ENCODE measurements at regions not wholly inside any gene's neighbourhood (a gene's known extent, or its start where the extent isn't known, plus 50 kb on each side); places are given as distances from the start of the nearest gene placed in this dataset.

GRCh38 chr1:4591926-4592325 is 62.5 kb upstream of the AJAP1 start:
- DNase-seq (ENCODE audit: low spot score) = no peak

DNA sequence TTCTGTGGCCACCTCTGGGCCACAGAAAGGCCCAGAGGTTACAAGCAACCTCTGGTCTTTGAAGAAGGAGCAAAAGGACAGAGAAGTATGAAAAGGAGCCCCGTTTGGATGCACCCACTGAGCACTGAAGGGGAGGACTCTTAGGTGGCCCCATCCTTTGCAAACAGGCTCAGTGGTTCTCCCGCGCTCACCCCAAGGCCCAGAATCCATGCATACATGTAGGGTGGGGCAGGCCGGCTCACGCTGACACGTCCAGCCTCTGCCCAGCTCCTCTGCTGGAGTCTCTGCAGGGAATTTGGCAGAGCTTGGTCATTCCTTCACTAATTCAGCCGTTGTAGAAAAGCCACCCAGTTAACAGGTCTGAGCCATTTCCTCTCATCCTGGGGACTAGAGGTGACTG is 61.3 kb upstream of the AJAP1 start:
- no peak for DNase-seq (ENCODE audit: low spot score)

GRCh38 chr1:4594286-4594991 is 60.0 kb upstream of the AJAP1 start:
- DNase-seq (ENCODE audit: low spot score) = no peak

DNA sequence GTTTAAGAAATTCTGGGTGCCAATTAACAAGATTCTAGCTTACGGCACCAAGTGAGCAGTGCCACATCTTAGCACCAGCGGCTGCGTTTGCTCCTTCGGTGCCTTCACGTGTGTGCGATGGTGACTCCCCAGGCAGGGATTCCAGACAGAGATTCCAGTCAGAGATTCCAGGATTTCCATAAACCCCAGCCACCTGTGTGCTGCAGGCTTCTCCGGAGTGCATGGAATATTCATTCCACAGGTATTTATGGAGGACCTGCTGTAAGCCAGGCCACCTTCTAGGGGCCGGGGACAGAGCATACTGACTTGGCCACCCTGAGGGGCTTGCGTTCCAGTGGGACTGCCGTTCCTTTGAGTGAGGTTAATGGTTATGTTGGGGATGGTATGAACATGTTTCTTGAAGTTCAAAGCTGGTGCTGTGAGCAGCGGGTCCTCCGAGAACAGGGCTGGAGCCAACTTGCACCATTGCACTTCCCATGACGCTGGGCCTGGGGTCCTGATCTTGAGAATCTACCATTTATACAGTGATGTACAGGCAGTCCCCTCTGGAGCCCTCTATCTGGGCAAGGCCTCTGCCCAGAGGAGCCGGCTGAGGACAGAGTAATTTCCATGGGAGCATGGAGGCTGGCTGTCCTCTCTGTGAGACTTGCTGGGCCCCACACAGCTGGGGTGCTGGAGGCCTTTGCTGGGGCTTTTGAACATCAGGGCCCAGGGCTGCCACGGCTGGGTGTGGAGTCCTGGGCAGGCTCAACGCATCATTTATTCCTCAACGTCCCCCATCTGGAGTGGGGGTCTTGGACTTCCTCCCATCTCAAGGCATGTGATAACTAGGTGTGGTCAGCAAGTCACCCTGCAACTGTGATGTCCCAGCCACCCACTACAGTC is 58.8 kb upstream of the AJAP1 start:
- no peak for DNase-seq (ENCODE audit: low spot score)

GRCh38 chr1:4596486-4596885 is 57.9 kb upstream of the AJAP1 start:
- DNase-seq (ENCODE audit: low spot score) = no peak

GRCh38 chr1:4597020-4597419 is 57.4 kb upstream of the AJAP1 start:
- no peak for DNase-seq (ENCODE audit: low spot score)

DNA sequence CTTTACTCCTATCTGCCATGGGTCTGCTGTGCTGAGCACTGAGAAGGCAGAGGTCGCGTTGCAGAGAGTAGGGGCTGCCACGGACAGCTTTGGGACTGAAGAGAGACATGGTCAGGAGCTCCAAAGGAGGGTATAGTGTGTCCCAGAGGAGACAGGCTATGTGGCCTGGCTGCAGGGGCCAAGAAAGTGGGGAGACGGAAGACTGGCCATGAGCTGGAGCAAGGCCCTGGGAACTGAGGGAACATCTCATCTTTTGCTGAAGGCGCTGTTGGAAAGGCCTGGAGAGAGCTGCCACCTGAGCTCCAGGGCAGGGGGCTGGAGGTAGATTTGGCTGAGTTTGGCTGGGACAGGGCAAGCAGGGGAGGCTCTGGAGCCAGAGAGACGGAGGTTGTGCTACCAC is 55.8 kb upstream of the AJAP1 start:
- no peak for DNase-seq (ENCODE audit: low spot score)

DNA sequence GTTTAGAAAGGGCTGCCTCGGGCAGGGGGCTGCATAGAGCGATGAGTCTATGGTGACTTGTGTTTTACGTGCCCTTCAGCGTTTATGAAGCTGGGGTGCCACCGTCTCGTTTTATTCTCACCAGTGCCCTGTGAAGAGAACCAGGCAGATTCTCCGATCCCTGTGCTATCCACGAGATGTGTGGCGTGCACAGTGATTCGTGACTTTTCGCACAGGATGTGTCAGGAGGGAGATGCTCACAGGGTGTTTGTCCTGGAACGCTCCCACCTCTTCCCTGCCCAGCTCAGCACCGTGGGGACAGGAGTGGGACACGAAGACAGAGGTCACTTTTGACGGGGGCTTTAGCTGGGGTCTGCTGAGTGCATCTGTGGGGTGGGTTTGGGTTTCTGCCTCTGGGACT is 54.9 kb upstream of the AJAP1 start:
- no peak for DNase-seq (ENCODE audit: low spot score)

DNA sequence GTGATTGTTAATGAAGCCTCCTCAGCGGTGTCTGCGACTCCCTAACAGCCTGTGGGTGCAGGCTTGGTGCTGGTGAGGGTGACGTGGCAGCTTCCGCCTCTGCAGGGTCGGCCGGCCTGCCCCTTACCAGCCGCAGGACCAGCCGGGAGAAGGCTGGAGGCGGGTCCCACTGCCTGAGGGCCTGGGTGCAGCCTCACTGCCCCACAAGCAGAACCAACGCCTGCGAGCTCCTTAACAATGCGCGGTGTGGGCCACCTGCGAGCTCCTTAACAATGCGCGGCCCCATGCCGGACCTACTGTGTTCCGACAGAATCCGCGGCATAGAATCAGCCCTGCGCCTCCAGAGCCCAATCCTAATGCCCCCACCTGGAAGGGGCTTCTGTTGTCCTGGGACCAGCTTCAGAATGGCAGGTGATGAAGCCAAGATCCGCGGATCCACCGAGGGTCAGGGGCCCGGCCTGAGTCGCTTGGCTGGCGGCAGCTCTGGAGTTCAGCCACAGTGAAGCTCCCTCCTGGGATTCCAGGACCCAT is 54.4 kb upstream of the AJAP1 start:
- DNase-seq (ENCODE audit: low spot score) = no peak

DNA sequence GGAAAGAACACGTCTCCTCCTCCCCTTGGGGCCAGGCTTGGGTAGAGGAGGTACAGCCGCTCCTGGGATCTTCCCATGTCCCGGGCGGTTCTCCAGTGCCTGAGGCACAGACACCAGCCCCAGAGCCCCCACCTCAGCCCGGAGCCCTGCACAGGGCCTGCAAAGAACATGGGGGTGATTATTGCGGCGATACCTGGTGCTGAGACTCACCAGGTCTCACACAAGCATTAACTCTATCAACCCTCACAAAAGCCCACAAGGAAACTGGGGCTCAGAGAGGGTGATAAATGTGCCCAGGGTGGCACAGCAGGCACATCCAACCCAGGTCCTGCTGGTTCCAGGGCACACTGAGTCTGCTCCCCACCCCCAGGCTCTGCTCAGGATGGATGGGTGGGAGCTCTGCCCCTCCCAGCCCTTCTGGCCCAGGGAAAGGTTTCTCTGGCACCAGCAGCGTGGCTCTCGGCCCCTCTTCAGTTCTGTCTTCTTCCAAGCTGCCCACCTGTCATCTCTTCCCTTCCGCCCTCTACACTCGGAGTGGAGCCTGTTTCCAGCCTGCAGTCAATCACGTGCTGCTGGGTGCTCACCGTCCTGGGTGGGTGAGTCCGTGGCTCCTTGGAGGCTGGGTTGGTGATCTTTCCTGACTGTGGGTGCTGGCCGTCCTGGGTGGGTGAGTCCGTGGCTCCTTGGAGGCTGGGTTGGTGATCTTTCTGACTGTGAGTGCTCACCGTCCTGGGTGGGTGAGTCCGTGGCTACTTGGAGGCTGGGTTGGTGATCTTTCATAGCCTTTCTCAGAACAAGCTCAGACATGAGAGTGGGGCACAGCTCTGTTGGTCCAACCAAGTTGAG is 53.6 kb upstream of the AJAP1 start:
- no peak for DNase-seq (ENCODE audit: low spot score)

GRCh38 chr1:4601941-4602340 is 52.5 kb upstream of the AJAP1 start:
- no peak for DNase-seq (ENCODE audit: low spot score)

DNA sequence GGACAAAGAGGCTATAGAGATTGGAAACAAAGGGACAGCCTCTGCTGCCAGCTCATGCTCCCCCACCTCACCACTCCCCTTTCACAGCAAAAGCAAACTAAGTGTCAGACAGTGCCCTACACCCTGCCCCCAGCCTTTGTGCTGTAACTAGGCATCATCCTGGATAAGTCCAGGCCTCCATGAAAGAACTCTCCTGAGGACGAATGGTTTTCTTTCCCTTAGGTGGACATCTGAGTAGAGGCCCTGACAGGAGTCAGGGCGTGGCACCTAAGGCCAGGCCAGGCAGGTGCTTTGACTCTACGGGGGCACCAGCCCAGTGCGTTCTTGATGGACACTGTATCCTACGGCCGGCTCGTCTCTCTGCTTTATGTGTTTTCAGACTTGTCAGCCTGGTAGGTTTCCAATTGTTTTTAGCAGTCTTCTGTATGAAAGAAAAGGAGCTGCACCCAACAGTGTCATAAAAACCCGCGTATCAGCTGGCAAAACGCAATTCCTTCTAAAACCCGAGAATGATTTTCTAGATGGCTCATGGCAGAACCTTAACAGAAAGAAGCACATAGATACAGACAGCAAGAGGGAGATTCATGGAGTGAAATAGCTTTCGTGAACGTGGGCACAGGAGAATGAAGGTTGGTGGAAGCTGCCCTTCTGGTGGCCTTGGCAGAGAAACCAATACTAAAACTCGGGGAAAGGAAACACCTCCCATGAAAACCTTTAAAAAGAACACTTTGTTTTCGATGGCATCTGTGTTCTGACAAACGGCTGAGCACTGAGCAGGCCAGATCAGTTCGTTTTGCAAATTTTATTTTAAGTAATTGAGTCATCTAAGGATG is 51.7 kb upstream of the AJAP1 start:
- DNase-seq (ENCODE audit: low spot score) = no peak

DNA sequence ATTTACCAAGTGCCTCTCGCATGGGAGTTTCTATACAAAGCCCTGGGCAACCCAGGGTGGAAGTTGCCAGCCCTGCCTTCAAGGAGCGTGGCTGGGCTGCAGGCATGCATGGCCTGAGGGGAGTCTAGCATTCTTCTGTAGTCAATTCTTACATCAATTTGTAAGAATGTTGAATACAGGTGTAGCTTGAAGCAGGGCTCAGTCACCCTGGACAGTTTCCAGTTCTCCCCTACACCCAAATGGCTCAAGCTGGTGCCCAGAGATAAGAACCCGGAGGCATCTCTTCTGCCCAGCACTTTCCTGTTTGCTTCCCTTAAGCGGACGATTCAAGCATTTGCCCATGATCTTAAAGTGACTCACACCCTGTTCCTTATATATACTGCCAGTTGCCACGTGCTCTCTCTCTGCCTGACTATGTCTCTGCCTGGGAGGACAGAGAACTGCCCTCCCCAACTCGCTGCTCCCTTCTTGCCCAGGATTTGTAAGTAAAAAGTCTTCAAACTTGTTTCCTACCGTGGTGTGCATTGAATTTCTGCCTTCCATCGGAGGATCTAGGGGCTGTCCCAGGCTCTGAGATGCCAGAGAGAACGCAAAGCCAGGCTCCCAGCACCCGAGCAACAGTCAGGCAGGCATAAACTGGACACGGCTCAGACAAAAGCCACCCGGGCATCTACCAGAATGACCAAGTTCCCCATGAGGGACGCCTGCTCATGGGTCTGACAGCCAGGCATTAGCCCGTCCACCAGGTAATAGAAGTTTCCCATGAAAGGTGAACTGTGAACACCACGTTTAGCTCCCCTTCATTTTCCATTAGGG is 50.9 kb upstream of the AJAP1 start:
- DNase-seq (ENCODE audit: low spot score) = no peak
